DMS53 treated with DMSO at 0.1 percent for 48 hours (cell line): ENCODE measurements at regions not wholly inside any gene's neighbourhood (a gene's known extent, or its start where the extent isn't known, plus 50 kb on each side); places are given as distances from the start of the nearest gene placed in this dataset.

Experiments
- DNase-seq: peaks from one replicate; lab custom pipeline; 2025; ENCODE audit not compliant: unreplicated experiment; lab: John Stamatoyannopoulos, UW

- DNase-seq, result no peak
These were observed 96.0 kb upstream of the TMEM168 start for GRCh38 chr7:112886208-112886607.

GRCh38 chr7:112882991-112883390 is 92.8 kb upstream of the TMEM168 start:
- no peak for DNase-seq

GRCh38 chr7:112882511-112882910 is 92.3 kb upstream of the TMEM168 start:
- DNase-seq, result no peak

- DNase-seq, result no peak
These were observed 91.8 kb upstream of the TMEM168 start for GRCh38 chr7:112882022-112882421.

- DNase-seq, result no peak
These were observed 90.7 kb upstream of the TMEM168 start for GRCh38 chr7:112880818-112881418.

GRCh38 chr7:112877691-112878460 is 87.7 kb upstream of the TMEM168 start:
- no peak for DNase-seq

- DNase-seq, result peak; percentile 17
These were observed 86.7 kb upstream of the TMEM168 start for GRCh38 chr7:112876877-112877276.

- no peak for DNase-seq
These were observed 84.7 kb upstream of the TMEM168 start for GRCh38 chr7:112874909-112875308.

- DNase-seq, result no peak
These were observed 83.8 kb upstream of the TMEM168 start for GRCh38 chr7:112873831-112874553.

- DNase-seq, result peak; percentile 25
These were observed 79.0 kb upstream of the TMEM168 start for GRCh38 chr7:112869111-112869774.

- DNase-seq, result no peak
These were observed 78.4 kb upstream of the TMEM168 start for GRCh38 chr7:112868609-112869008.

- no peak for DNase-seq
These were observed 76.2 kb upstream of the TMEM168 start for GRCh38 chr7:112866424-112866823.

GRCh38 chr7:112864380-112864779 is 74.2 kb upstream of the TMEM168 start:
- no peak for DNase-seq

- no peak for DNase-seq
These were observed 68.6 kb upstream of the TMEM168 start for GRCh38 chr7:112858838-112859237.

- no peak for DNase-seq
These were observed 65.0 kb upstream of the TMEM168 start for GRCh38 chr7:112855227-112855626.

- DNase-seq, result no peak
These were observed 64.0 kb upstream of the TMEM168 start for GRCh38 chr7:112854169-112854568.

GRCh38 chr7:112853422-112853821 is 63.2 kb upstream of the TMEM168 start:
- DNase-seq, result no peak

GRCh38 chr7:112843151-112843550 is 53.0 kb upstream of the TMEM168 start:
- no peak for DNase-seq
